GM23248 (cell line): ENCODE measurements at regions not wholly inside any gene's neighbourhood (a gene's known extent, or its start where the extent isn't known, plus 50 kb on each side); places are given as distances from the start of the nearest gene placed in this dataset.

Source experiments
- EZH2 ChIP-seq: fragments of 200-600 bp; sonication (generic); IDR thresholded peaks from 2 replicates; pipeline ENCODE4 v1.6.1; 2018; ENCODE audit warnings: antibody characterized with exemption, mild to moderate bottlenecking; ENCODE audit not compliant: insufficient read depth, poor library complexity, severe bottlenecking
- EZH2phosphoT487 ChIP-seq: fragments of 200-600 bp; sonication (generic); IDR thresholded peaks from 2 replicates; pipeline ENCODE4 v1.6.1; 2018; ENCODE audit warnings: antibody characterized with exemption, moderate library complexity, mild to moderate bottlenecking, low read depth; ENCODE audit not compliant: insufficient read depth

DNA sequence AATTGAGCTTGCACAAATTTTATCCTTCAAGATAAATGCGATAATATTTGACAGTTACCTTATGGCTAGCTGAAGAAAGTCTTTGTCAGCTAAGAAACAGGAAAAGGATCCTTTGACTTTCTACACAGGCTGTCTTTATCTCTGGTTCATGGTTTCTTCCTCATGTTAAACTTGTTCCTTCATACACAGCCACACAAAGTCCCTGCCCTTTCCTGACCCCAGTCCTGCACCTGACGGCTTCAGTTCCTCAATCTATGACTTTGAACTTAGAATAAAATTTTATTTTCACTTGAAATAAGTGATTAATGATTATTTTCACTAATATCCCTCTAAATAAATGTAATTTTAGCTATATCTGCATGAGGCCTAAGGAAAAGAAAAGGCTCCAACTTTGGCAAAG is 77.8 kb upstream of the PRSS1 start:
- TF ChIP-seq EZH2phosphoT487 = no peak
- TF ChIP-seq EZH2 = no peak
